ENCODE measurements at regions not wholly inside any gene's neighbourhood (a gene's known extent, or its start where the extent isn't known, plus 50 kb on each side); places are given as distances from the start of the nearest gene placed in this dataset.
A peak's percentile ranks its signal among the peaks of the same experiment; 100 is the strongest.

DNA sequence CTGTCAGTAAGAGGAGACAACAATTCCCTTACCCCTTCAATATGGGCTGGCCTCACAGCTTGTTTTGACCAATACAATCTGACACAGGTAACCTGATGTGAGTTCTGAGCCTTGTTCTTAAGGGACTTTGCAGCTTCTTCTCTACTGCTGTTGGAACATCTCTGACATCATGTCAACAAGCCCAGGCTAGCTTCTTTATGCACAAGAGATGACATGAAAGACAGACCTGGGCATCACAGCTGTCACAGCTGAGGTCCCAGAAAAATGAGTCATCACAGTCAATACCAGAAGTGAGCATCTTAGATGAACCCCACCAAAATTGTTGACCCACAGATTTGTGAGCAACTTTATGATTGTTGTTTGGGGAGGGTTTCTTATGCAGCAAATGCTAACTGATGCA lies 431.7 kb upstream of the PSMD7 start:
- no peaks in the 10 kb centered on the region for H3K4me1 ChIP-seq (ENCODE audit: control insufficient read depth in 2 of 2, insufficient read depth in 2 of 2, low read length in 2 of 2)
- H3K9me3 ChIP-seq (ENCODE audit: control insufficient read depth in 2 of 2, low read length in 2 of 2): no peaks in the 10 kb centered on the region
- no peak overlapping the region for H3K9ac ChIP-seq (ENCODE audit: low read depth in 1 of 2, low read length in 2 of 2)
- H3K27ac ChIP-seq (ENCODE audit: low read depth in 2 of 2, low read length in 2 of 2): no peak overlapping the region
- no peak overlapping the region for H3K4me3 ChIP-seq (ENCODE audit: low read length in 2 of 2)
- no peaks in the 10 kb centered on the region for H3K36me3 ChIP-seq (ENCODE audit: control insufficient read depth in 2 of 2, insufficient read depth in 2 of 2, low read length in 2 of 2)
- H3K27me3 ChIP-seq (ENCODE audit: control insufficient read depth in 2 of 2, insufficient read depth in 2 of 2, low read length in 2 of 2): no peaks in the 10 kb centered on the region

GRCh38 chr16:73858326-73858725 lies 438.3 kb upstream of the PSMD7 start:
- no peak overlapping the region for H3K9ac ChIP-seq (ENCODE audit: low read depth in 1 of 2, low read length in 2 of 2)
- H3K36me3 ChIP-seq (ENCODE audit: control insufficient read depth in 2 of 2, insufficient read depth in 2 of 2, low read length in 2 of 2): no peaks in the 10 kb centered on the region
- no peaks in the 10 kb centered on the region for H3K27me3 ChIP-seq (ENCODE audit: control insufficient read depth in 2 of 2, insufficient read depth in 2 of 2, low read length in 2 of 2)
- H3K4me3 ChIP-seq (ENCODE audit: low read length in 2 of 2): no peak overlapping the region
- H3K4me1 ChIP-seq (ENCODE audit: control insufficient read depth in 2 of 2, insufficient read depth in 2 of 2, low read length in 2 of 2): peaks cover 0 to 6% of the 10 kb centered on the region in 2 donors
- H3K9me3 ChIP-seq (ENCODE audit: control insufficient read depth in 2 of 2, low read length in 2 of 2): no peaks in the 10 kb centered on the region
- no peak overlapping the region for H3K27ac ChIP-seq (ENCODE audit: low read depth in 2 of 2, low read length in 2 of 2)

DNA sequence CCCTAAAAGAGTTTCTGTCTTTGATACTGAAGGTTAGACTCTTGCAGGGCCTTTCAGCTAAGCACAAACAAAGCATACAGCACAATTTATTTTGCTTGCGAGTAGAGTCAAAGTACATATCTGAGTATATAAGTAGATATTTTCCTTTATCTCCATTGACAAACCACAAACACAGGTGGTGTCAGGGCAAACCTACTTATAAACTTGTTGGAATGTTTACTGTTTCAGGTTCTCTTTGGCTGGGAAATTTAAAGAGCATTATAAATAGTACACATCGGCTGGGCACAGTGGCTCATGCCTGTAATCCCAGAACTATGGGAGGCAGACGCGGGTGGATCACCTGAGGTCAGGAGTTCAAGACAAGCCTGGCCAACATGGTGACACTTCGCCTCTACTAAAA lies 442.6 kb upstream of the PSMD7 start:
- Histone ChIP-seq H3K9me3 (ENCODE audit: control insufficient read depth in 2 of 2, low read length in 2 of 2) (no peaks in the 10 kb centered on the region), H3K9ac (ENCODE audit: low read depth in 1 of 2, low read length in 2 of 2) (no peak overlapping the region), H3K27me3 (ENCODE audit: control insufficient read depth in 2 of 2, insufficient read depth in 2 of 2, low read length in 2 of 2) (no peaks in the 10 kb centered on the region), H3K4me1 (ENCODE audit: control insufficient read depth in 2 of 2, insufficient read depth in 2 of 2, low read length in 2 of 2) (peaks cover 0 to 17% of the 10 kb centered on the region in 2 donors), H3K4me3 (ENCODE audit: low read length in 2 of 2) (no peak overlapping the region), H3K27ac (ENCODE audit: low read depth in 2 of 2, low read length in 2 of 2) (peak overlapping the region in 1 of 2 donors; percentile 62), H3K36me3 (ENCODE audit: control insufficient read depth in 2 of 2, insufficient read depth in 2 of 2, low read length in 2 of 2) (no peaks in the 10 kb centered on the region)

DNA sequence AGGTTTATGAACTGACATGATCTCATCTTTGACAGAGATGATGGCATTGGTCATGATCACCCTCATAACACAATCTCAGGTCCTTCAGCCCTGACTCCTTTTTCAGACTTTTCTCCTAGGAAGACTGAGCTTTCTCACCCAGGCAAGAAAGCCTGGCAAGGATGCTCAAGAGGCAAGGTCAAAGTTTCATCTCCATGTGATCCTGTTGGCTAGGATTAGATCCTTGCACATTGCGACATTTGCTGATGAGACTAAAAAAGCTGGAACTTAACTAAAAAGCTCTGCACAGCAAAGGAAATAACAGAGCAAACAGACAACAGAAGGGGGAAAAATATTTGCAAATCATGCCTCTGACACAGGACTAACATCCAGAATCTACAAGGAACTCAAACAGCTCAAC lies 444.1 kb upstream of the PSMD7 start:
- no peaks in the 10 kb centered on the region for H3K27me3 ChIP-seq (ENCODE audit: control insufficient read depth in 2 of 2, insufficient read depth in 2 of 2, low read length in 2 of 2)
- no peak overlapping the region for H3K9ac ChIP-seq (ENCODE audit: low read depth in 1 of 2, low read length in 2 of 2)
- H3K9me3 ChIP-seq (ENCODE audit: control insufficient read depth in 2 of 2, low read length in 2 of 2): no peaks in the 10 kb centered on the region
- H3K36me3 ChIP-seq (ENCODE audit: control insufficient read depth in 2 of 2, insufficient read depth in 2 of 2, low read length in 2 of 2): no peaks in the 10 kb centered on the region
- no peak overlapping the region for H3K4me3 ChIP-seq (ENCODE audit: low read length in 2 of 2)
- no peak overlapping the region for H3K27ac ChIP-seq (ENCODE audit: low read depth in 2 of 2, low read length in 2 of 2)
- H3K4me1 ChIP-seq (ENCODE audit: control insufficient read depth in 2 of 2, insufficient read depth in 2 of 2, low read length in 2 of 2): peaks cover 0 to 25% of the 10 kb centered on the region in 2 donors

- H3K4me1 ChIP-seq (ENCODE audit: control insufficient read depth in 2 of 2, insufficient read depth in 2 of 2, low read length in 2 of 2): peaks cover 0 to 23% of the 10 kb centered on the region in 2 donors
- H3K4me3 ChIP-seq (ENCODE audit: low read length in 2 of 2): no peak overlapping the region
- H3K36me3 ChIP-seq (ENCODE audit: control insufficient read depth in 2 of 2, insufficient read depth in 2 of 2, low read length in 2 of 2): no peaks in the 10 kb centered on the region
Observed at GRCh38 chr16:73848993-73849392, 447.6 kb upstream of the PSMD7 start.

GRCh38 chr16:73847090-73847489 lies 449.5 kb upstream of the PSMD7 start:
- no peak overlapping the region for H3K9ac ChIP-seq (ENCODE audit: low read depth in 1 of 2, low read length in 2 of 2)
- H3K4me1 ChIP-seq (ENCODE audit: control insufficient read depth in 2 of 2, insufficient read depth in 2 of 2, low read length in 2 of 2): peaks cover 0 to 20% of the 10 kb centered on the region in 2 donors
- H3K4me3 ChIP-seq (ENCODE audit: low read length in 2 of 2): no peak overlapping the region
- H3K9me3 ChIP-seq (ENCODE audit: control insufficient read depth in 2 of 2, low read length in 2 of 2): no peaks in the 10 kb centered on the region
- no peaks in the 10 kb centered on the region for H3K36me3 ChIP-seq (ENCODE audit: control insufficient read depth in 2 of 2, insufficient read depth in 2 of 2, low read length in 2 of 2)
- H3K27ac ChIP-seq (ENCODE audit: low read depth in 2 of 2, low read length in 2 of 2): no peak overlapping the region
- no peaks in the 10 kb centered on the region for H3K27me3 ChIP-seq (ENCODE audit: control insufficient read depth in 2 of 2, insufficient read depth in 2 of 2, low read length in 2 of 2)

More at GRCh38 chr16:73848993-73849392, 447.6 kb upstream of the PSMD7 start:
- H3K9me3 ChIP-seq (ENCODE audit: control insufficient read depth in 2 of 2, low read length in 2 of 2): no peaks in the 10 kb centered on the region
- H3K9ac ChIP-seq (ENCODE audit: low read depth in 1 of 2, low read length in 2 of 2): no peak overlapping the region
- H3K27me3 ChIP-seq (ENCODE audit: control insufficient read depth in 2 of 2, insufficient read depth in 2 of 2, low read length in 2 of 2): no peaks in the 10 kb centered on the region
- H3K27ac ChIP-seq (ENCODE audit: low read depth in 2 of 2, low read length in 2 of 2): peak overlapping the region; percentile 69 to 80

GRCh38 chr16:73846356-73846755 lies 450.3 kb upstream of the PSMD7 start:
- Histone ChIP-seq H3K9me3 (ENCODE audit: control insufficient read depth in 2 of 2, low read length in 2 of 2) (no peaks in the 10 kb centered on the region), H3K4me3 (ENCODE audit: low read length in 2 of 2) (no peak overlapping the region), H3K9ac (ENCODE audit: low read depth in 1 of 2, low read length in 2 of 2) (no peak overlapping the region), H3K27me3 (ENCODE audit: control insufficient read depth in 2 of 2, insufficient read depth in 2 of 2, low read length in 2 of 2) (no peaks in the 10 kb centered on the region), H3K27ac (ENCODE audit: low read depth in 2 of 2, low read length in 2 of 2) (no peak overlapping the region), H3K4me1 (ENCODE audit: control insufficient read depth in 2 of 2, insufficient read depth in 2 of 2, low read length in 2 of 2) (peaks cover 0 to 20% of the 10 kb centered on the region in 2 donors), H3K36me3 (ENCODE audit: control insufficient read depth in 2 of 2, insufficient read depth in 2 of 2, low read length in 2 of 2) (no peaks in the 10 kb centered on the region)

GRCh38 chr16:73846007-73846330 lies 450.6 kb upstream of the PSMD7 start:
- Histone ChIP-seq H3K27ac (ENCODE audit: low read depth in 2 of 2, low read length in 2 of 2) (no peak overlapping the region), H3K9ac (ENCODE audit: low read depth in 1 of 2, low read length in 2 of 2) (no peak overlapping the region), H3K36me3 (ENCODE audit: control insufficient read depth in 2 of 2, insufficient read depth in 2 of 2, low read length in 2 of 2) (no peaks in the 10 kb centered on the region), H3K9me3 (ENCODE audit: control insufficient read depth in 2 of 2, low read length in 2 of 2) (no peaks in the 10 kb centered on the region), H3K4me3 (ENCODE audit: low read length in 2 of 2) (no peak overlapping the region), H3K27me3 (ENCODE audit: control insufficient read depth in 2 of 2, insufficient read depth in 2 of 2, low read length in 2 of 2) (no peaks in the 10 kb centered on the region), H3K4me1 (ENCODE audit: control insufficient read depth in 2 of 2, insufficient read depth in 2 of 2, low read length in 2 of 2) (peaks cover 0 to 20% of the 10 kb centered on the region in 2 donors)

- Histone ChIP-seq H3K36me3 (ENCODE audit: control insufficient read depth in 2 of 2, insufficient read depth in 2 of 2, low read length in 2 of 2) (no peaks in the 10 kb centered on the region), H3K9me3 (ENCODE audit: control insufficient read depth in 2 of 2, low read length in 2 of 2) (no peaks in the 10 kb centered on the region), H3K27ac (ENCODE audit: low read depth in 2 of 2, low read length in 2 of 2) (no peak overlapping the region), H3K27me3 (ENCODE audit: control insufficient read depth in 2 of 2, insufficient read depth in 2 of 2, low read length in 2 of 2) (no peaks in the 10 kb centered on the region), H3K4me3 (ENCODE audit: low read length in 2 of 2) (no peak overlapping the region), H3K4me1 (ENCODE audit: control insufficient read depth in 2 of 2, insufficient read depth in 2 of 2, low read length in 2 of 2) (peaks cover 0 to 19% of the 10 kb centered on the region in 2 donors), H3K9ac (ENCODE audit: low read depth in 1 of 2, low read length in 2 of 2) (no peak overlapping the region)
Observed at GRCh38 chr16:73845238-73846006, 451.2 kb upstream of the PSMD7 start.

DNA sequence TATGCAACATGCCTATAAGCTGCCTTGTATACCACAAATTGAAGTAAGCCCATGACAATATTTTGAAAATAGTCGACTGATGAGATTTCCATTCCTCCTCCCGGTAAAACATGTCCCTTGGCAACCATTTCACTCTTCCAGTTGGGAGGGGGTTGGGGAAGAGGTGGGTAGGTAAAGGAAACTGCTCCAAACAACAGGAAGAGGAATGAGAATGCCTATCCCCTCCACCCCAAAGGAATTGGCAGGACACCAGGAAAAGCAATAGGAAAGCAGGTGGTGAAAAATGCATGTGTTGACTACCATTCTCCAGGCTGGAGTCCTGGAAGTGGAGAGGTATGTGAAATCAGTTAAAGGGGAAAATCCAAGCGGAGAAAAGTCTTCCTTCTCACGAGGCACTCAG lies 455.9 kb upstream of the PSMD7 start:
- Histone ChIP-seq H3K9ac (ENCODE audit: low read depth in 1 of 2, low read length in 2 of 2) (no peak overlapping the region), H3K27me3 (ENCODE audit: control insufficient read depth in 2 of 2, insufficient read depth in 2 of 2, low read length in 2 of 2) (no peaks in the 10 kb centered on the region), H3K27ac (ENCODE audit: low read depth in 2 of 2, low read length in 2 of 2) (no peak overlapping the region), H3K4me3 (ENCODE audit: low read length in 2 of 2) (no peak overlapping the region), H3K36me3 (ENCODE audit: control insufficient read depth in 2 of 2, insufficient read depth in 2 of 2, low read length in 2 of 2) (no peaks in the 10 kb centered on the region), H3K4me1 (ENCODE audit: control insufficient read depth in 2 of 2, insufficient read depth in 2 of 2, low read length in 2 of 2) (no peaks in the 10 kb centered on the region), H3K9me3 (ENCODE audit: control insufficient read depth in 2 of 2, low read length in 2 of 2) (peaks cover 0 to 4% of the 10 kb centered on the region in 2 donors)
